DOHH2 (cell line): ENCODE measurements at regions not wholly inside any gene's neighbourhood (a gene's known extent, or its start where the extent isn't known, plus 50 kb on each side); places are given as distances from the start of the nearest gene placed in this dataset.

Source experiments
- EZH2phosphoT487 ChIP-seq: fragments of 200-600 bp; sonication (generic); IDR thresholded peaks from 2 replicates; pipeline ENCODE4 v1.6.1; 2017; ENCODE audit warnings: borderline replicate concordance, mild to moderate bottlenecking, antibody characterized with exemption, low read length, moderate library complexity, mixed read lengths
- TF ChIP-seq, protein P1 (sequence below): fragments of 200-600 bp; sonication (generic); IDR thresholded peaks from one replicate; pipeline ENCODE4 v1.5.1; 2014; ENCODE audit warnings: antibody characterized with exemption, mild to moderate bottlenecking, low read depth, low read length; ENCODE audit not compliant: poor library complexity, severe bottlenecking

DNA sequence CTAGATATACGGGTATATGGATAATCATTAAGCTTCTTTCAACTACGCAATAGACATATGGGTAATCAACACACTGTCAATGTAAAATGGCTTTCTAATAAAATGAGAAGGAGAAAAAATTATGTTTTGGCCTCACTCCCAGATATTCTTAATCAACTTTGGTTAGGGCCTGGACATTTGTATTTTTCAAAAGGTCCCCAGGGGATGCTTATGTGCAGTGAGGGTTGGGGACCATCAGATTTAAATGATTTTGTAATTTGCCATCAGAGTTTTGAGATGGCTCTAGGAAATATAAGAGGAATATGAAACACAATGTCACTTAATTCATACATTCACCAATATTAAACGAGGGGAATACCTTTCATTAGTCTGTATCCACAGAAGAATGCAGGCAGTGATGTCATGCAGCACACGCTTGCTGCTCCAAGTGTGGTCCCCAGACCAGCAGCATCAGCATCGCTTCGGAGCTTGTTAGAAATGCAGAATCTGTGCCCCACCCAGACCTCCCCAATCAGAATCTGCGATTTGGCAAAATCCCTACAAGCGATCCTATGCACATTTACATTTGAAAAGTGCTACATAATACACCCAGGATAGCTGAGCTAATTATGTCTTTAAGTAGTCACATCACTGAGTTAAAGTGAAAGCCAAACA, 75.1 kb downstream of the INHBA start:
- TF ChIP-seq EZH2phosphoT487: no peak
- TF ChIP-seq, protein P1, sequence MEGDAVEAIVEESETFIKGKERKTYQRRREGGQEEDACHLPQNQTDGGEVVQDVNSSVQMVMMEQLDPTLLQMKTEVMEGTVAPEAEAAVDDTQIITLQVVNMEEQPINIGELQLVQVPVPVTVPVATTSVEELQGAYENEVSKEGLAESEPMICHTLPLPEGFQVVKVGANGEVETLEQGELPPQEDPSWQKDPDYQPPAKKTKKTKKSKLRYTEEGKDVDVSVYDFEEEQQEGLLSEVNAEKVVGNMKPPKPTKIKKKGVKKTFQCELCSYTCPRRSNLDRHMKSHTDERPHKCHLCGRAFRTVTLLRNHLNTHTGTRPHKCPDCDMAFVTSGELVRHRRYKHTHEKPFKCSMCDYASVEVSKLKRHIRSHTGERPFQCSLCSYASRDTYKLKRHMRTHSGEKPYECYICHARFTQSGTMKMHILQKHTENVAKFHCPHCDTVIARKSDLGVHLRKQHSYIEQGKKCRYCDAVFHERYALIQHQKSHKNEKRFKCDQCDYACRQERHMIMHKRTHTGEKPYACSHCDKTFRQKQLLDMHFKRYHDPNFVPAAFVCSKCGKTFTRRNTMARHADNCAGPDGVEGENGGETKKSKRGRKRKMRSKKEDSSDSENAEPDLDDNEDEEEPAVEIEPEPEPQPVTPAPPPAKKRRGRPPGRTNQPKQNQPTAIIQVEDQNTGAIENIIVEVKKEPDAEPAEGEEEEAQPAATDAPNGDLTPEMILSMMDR: no peak
